OCI-LY7 (cell line): ENCODE measurements at regions not wholly inside any gene's neighbourhood (a gene's known extent, or its start where the extent isn't known, plus 50 kb on each side); places are given as distances from the start of the nearest gene placed in this dataset.

Experiments
- BruUV-seq: library from RNA; stranded (reverse); fragments of 400-500 nt; replicated peaks from 2 replicates; lab custom pipeline; 2021; lab: Mats Ljungman, UMichigan
- CTCF ChIA-PET: fragments of 300-600 bp; sonication (Branson Sonifier 250); formaldehyde crosslinking; loops from one replicate; lab custom pipeline; 2022; ENCODE audit warnings: antibody characterized with exemption; ENCODE audit not compliant: unreplicated experiment; lab: Charles Lee
- POLR2A ChIA-PET: fragments of 300-600 bp; sonication (Branson Sonifier 250); formaldehyde crosslinking; loops from one replicate; lab custom pipeline; 2022; ENCODE audit warnings: antibody characterized with exemption; lab: Charles Lee
- DNase-seq: peaks from one replicate; pipeline ENCODE4 v3.0.0-alpha.2; 2015; ENCODE audit warnings: low spot score
- H2AFZ ChIP-seq: fragments of 200-600 bp; sonication (generic), shearing (Covaris generic); 2 replicates; pipeline ENCODE4 v1.6.1; 2014; ENCODE audit warnings: mild to moderate bottlenecking, antibody characterized with exemption, low read length, moderate library complexity
- H3K27ac ChIP-seq: fragments of 200-600 bp; sonication (generic); 2 replicates; pipeline ENCODE4 v1.5.1; 2014; ENCODE audit warnings: mixed run types, low read depth, mild to moderate bottlenecking, moderate library complexity, low read length, inconsistent platforms; ENCODE audit not compliant: poor library complexity, severe bottlenecking
- H3K36me3 ChIP-seq: fragments of 200-600 bp; sonication (generic); 2 replicates; pipeline ENCODE4 v1.6.1; 2014; ENCODE audit warnings: mild to moderate bottlenecking, antibody characterized with exemption, low read length, moderate library complexity, mixed read lengths; ENCODE audit not compliant: insufficient read depth
- H3K4me1 ChIP-seq: fragments of 200-600 bp; sonication (generic); 2 replicates; pipeline ENCODE4 v1.5.1; 2014; ENCODE audit warnings: mild to moderate bottlenecking, low read length; ENCODE audit not compliant: insufficient read depth, poor library complexity, severe bottlenecking
- H3K4me2 ChIP-seq: fragments of 200-600 bp; sonication (generic); 2 replicates; pipeline ENCODE4 v1.6.1; 2014; ENCODE audit warnings: mild to moderate bottlenecking, low read length
- H3K4me3 ChIP-seq: fragments of 200-600 bp; sonication (generic); 2 replicates; pipeline ENCODE4 v1.5.1; 2014; ENCODE audit warnings: mild to moderate bottlenecking, low read depth, low read length; ENCODE audit not compliant: poor library complexity, severe bottlenecking
- H3K79me2 ChIP-seq: fragments of 200-600 bp; sonication (generic); 2 replicates; pipeline ENCODE4 v1.6.1; 2016; ENCODE audit warnings: low read depth, mild to moderate bottlenecking, low read length, moderate library complexity, mixed read lengths; ENCODE audit not compliant: insufficient read depth
- H3K9me2 ChIP-seq: fragments of 200-600 bp; sonication (generic); 2 replicates; pipeline ENCODE4 v1.6.1; 2016; ENCODE audit warnings: mild to moderate bottlenecking, low read length, mixed read lengths; ENCODE audit not compliant: insufficient read depth
- H3K9me3 ChIP-seq: fragments of 200-600 bp; sonication (generic); 2 replicates; pipeline ENCODE4 v1.6.1; 2014; ENCODE audit warnings: mild to moderate bottlenecking, mixed run types, low read length, mixed read lengths
- H4K20me1 ChIP-seq: fragments of 200-600 bp; sonication (generic); 2 replicates; pipeline ENCODE4 v1.6.1; 2014; ENCODE audit warnings: mild to moderate bottlenecking, antibody characterized with exemption, low read length, moderate library complexity, mixed read lengths; ENCODE audit not compliant: insufficient read depth
- CTCF ChIP-seq: fragments of 200-600 bp; sonication (generic); conservative IDR thresholded peaks from 2 replicates; pipeline ENCODE4 v1.5.1; 2014; ENCODE audit warnings: mild to moderate bottlenecking, antibody characterized with exemption, low read length, moderate library complexity, mixed read lengths
- EZH2phosphoT487 ChIP-seq: fragments of 200-600 bp; sonication (generic); IDR thresholded peaks from 2 replicates; pipeline ENCODE4 v1.6.1; 2018; ENCODE audit warnings: low read depth, borderline replicate concordance, mild to moderate bottlenecking, mixed run types, antibody characterized with exemption, low read length, moderate library complexity, mixed read lengths
- intact Hi-C: fragments of 100-400 bp; cut with micrococcal nuclease; formaldehyde crosslinking; loops from one replicate; pipeline ENCODE4 v1.10.0; 2022; ENCODE audit not compliant: unreplicated experiment

DNA sequence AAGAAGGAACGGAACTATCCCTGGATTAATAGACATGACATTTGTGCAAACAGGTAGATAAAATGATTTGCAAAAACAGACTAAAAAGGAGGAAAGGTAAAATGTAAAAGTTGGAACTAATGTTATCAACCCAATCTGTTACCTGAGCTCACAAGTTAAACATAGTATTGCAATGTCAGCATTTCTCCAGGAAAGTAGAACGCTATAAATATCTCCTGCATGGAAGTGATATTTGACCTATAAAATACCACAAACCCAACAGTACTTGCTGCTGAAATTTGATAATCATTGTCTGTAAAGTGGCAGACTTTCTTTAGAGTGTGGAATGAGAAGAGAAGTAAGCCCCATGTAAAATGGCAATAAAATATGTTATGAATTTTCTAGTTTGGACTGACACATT is 1435.7 kb downstream of the LRFN5 start:
- no peak overlapping the region for H3K27ac ChIP-seq
- TF ChIP-seq EZH2phosphoT487: no peak
- no peak for TF ChIP-seq CTCF
- H2AFZ ChIP-seq: no peak overlapping the region
- H4K20me1 ChIP-seq: no peaks in the 10 kb centered on the region
- no TSS peak for BruUV-seq
- ChIA-PET CTCF (no interaction called here), POLR2A (no interaction called here)
- no peaks in the 10 kb centered on the region for H3K79me2 ChIP-seq
- no peaks in the 10 kb centered on the region for H3K9me2 ChIP-seq
- no peaks in the 10 kb centered on the region; the same call in 1 of the 2 replicates for H3K9me3 ChIP-seq
- DNase-seq: no peak
- H3K36me3 ChIP-seq: no peaks in the 10 kb centered on the region
- no peaks in the 10 kb centered on the region for H3K4me1 ChIP-seq
- no peak overlapping the region for H3K4me3 ChIP-seq
- intact Hi-C loops: no loop called here
- no peak overlapping the region for H3K4me2 ChIP-seq

GRCh38 chr14:43041976-43042375 is 1435.3 kb downstream of the LRFN5 start:
- TF ChIP-seq CTCF (no peak), EZH2phosphoT487 (no peak)
- no TSS peak for BruUV-seq
- no peaks in the 10 kb centered on the region; the same call in 1 of the 2 replicates for H3K9me3 ChIP-seq
- no peaks in the 10 kb centered on the region for H3K36me3 ChIP-seq
- DNase-seq: no peak
- no peaks in the 10 kb centered on the region for H3K79me2 ChIP-seq
- no peak overlapping the region for H3K4me2 ChIP-seq
- intact Hi-C loops: no loop called here
- H2AFZ ChIP-seq: no peak overlapping the region
- no peak overlapping the region for H3K4me3 ChIP-seq
- POLR2A ChIA-PET: no interaction called here
- H3K9me2 ChIP-seq: no peaks in the 10 kb centered on the region
- no peak overlapping the region for H3K27ac ChIP-seq
- no peaks in the 10 kb centered on the region for H4K20me1 ChIP-seq
- no peaks in the 10 kb centered on the region for H3K4me1 ChIP-seq
- CTCF ChIA-PET: no interaction called here

DNA sequence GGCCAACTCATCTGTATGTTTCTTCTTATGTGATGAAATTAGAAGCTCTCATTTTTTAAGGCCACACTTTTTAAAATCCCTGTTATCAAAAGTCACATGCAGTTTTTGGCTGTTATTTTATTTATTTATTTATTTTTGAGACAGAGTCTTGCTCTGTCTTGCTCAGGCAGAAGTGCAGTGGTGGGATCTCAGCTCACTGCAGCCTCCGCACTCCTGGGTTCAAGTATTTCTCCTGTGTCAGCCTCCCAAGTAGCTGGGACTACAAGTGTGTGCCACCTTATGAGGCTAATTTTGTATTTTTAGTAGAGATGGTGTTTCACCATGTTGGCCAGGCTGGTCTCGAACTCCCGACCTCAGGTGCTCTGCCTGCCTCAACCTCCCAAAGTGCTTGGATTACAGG is 1434.5 kb downstream of the LRFN5 start:
- intact Hi-C loops: no loop called here
- TF ChIP-seq EZH2phosphoT487 (no peak), CTCF (no peak)
- H4K20me1 ChIP-seq: no peaks in the 10 kb centered on the region
- no peak for DNase-seq
- CTCF ChIA-PET: no interaction called here
- H3K4me3 ChIP-seq: no peak overlapping the region
- H3K27ac ChIP-seq: no peak overlapping the region
- H3K36me3 ChIP-seq: no peaks in the 10 kb centered on the region
- no peaks in the 10 kb centered on the region for H3K9me2 ChIP-seq
- no TSS peak for BruUV-seq
- POLR2A ChIA-PET: no interaction called here
- no peak overlapping the region for H2AFZ ChIP-seq
- H3K79me2 ChIP-seq: no peaks in the 10 kb centered on the region
- H3K4me1 ChIP-seq: no peaks in the 10 kb centered on the region
- no peaks in the 10 kb centered on the region; the same call in 1 of the 2 replicates for H3K9me3 ChIP-seq
- H3K4me2 ChIP-seq: no peak overlapping the region
